Stimulated activated CD8-positive, alpha-beta memory T cell treated with anti-CD3 and anti-CD28 coated beads, Interleukin-4, amount 100 ng/mL, for 4 hours (primary cell): ENCODE measurements at regions not wholly inside any gene's neighbourhood (a gene's known extent, or its start where the extent isn't known, plus 50 kb on each side); places are given as distances from the start of the nearest gene placed in this dataset.

Experiments used
- DNase-seq, 2 donors: peaks; one replicate each; pipeline ENCODE4 v3.0.0-alpha.2; 2020; ENCODE audit warnings: low read depth in 2 of 2, low spot score in 1 of 2

DNA sequence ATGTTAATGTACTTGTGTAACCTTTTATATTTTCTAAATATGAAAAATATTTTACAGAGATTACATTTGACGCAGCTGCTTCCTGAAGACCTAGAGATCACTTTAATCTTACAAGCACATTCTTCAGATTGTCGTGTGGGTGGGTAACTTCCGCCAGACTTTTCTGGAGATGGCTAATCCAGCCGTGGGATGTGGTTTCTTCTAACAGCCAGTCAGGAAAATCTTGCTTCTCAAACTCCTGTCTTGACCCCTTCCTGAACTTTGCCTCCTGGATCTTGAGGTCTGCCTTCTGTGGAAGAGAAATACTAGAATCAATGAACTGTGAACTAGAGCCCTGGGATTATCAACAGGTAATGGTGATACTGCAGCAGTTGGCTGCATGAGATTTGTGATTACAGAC, 401.6 kb upstream of the TNP1 start:
- no peak for DNase-seq

DNA sequence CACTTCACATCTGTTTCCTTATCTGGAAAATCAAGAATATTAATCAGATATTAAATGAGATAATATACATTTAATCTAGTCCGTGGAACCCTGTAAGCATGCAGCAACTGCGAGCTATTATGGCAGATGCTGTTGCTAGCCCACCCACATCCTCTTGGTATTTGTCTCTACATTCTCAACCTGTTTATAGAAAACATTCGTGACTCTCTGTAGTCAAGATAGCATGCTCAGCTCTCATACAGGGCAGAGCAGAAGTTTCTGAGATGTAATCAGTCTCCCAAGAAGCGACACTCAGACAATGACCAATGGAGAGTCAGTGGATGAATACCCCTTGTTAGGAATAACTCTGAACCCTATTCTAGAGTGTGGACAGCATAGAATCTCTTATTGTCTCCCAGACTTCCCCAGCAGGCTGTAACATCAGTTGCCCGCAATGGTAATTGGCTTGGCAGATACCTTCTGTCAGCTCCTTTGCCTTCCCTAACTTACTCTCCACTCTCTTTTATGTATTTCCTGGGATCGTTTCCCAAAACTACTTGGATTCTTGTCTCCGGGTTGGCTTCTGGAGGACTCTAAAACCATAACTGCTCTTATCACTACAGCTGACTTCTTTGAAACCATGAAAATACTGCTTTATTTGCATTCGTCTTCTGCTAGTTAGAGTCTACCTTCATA, 400.7 kb upstream of the TNP1 start:
- no peak for DNase-seq

DNA sequence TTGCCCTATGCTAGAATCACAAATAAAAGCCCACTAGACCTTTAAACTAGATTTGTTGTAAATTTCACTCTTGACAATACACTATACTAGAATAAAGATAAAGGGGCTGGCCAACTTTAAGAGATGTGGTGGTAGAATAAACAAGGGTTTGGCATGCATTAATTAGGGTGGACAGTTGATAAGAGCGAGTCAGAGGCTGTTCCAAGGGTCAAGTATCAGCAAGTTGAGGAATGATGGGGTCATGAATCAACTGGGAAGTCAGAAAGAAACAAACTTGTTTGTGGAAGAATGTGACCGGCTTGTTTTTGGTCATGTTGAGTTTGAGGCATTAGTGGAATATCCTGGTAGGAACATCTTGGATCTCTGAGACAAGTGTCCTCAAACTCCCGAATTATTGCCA, 398.3 kb upstream of the TNP1 start:
- no peak for DNase-seq

DNA sequence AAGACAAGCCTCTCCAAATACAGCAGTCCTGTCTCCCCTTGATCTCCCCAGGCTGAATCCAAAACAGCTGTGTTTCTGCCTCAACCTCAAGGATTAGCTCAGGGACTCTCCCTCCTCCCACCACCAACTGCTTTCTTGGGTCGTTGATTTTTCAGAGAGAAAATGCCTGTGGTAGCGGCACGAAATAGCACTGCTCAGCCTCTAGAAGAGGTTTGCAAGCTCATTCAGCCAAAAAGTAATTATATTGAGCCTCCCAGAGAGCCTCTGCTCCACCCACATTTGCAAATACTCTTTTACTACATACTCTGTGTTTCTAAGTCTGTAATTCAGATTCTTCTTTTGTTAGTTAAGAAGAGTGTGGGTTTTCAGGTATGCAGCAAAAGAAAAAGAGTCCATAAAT, 396.4 kb upstream of the TNP1 start:
- no peak for DNase-seq

- DNase-seq: no peak
Measured at GRCh38 chr2:217254111-217254510, 394.2 kb upstream of the TNP1 start.

DNA sequence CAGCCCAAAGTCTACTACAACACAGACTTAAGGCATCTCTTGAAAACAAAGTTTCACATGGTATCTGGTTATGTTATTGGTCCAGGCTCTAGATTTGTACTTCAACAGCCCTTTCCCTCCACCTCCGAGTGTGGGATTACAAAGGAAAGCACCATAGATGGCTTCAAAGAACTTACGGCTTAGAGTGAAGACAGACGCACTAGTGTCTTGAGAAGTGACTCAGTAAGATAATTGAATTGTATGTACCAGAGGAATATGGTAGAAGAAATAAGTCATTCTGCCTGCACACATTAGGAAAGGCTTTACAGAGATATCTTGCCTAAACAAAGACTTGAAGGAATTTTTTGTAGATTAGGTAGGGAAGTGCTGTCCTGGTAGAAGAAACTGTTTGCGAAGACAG, 392.3 kb upstream of the TNP1 start:
- DNase-seq: no peak

GRCh38 chr2:217250013-217250524, 390.2 kb upstream of the TNP1 start:
- no peak for DNase-seq

DNA sequence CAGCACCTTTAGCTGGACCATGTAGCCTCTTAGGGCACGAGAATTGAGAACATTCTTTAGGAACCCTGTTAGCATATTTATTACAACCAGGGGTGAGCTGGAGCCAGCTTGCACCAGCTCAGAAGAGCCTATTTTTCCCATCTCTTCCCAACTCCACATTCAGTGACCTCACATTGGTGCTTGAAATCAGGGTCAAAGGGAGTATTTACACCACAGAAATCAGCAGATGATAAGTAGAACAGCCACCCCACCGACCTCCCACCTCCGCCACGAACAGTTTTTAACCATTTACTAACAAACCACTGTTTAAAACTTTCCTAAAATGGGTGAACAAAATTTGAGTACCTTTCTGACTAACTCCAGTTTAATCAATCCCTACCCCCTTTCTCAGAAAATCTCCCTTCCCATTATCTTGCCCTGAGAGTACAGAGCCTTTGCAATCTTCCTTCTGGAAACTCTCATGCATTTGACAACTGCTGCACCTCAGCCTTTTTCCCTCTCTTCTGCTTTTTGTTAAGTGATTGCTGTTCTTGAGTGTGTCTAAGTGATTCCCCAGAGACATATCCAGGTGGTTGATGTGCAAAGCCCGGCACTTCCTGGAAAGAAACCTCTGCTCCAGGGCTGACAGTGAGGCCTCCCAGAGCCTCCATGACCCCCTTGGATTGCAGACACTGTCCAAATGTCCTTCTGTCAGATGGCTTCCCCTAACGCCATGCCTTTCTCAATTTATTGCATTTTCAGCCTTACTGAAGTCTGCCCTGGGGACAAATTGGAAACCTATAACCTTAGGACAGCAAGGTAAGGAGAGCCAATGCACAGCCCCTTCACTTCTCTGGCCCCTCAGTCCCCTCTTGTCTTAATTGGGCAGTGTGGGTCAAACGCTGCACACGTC, 389.5 kb upstream of the TNP1 start:
- DNase-seq: no peak

GRCh38 chr2:217248312-217248935, 388.6 kb upstream of the TNP1 start:
- DNase-seq: no peak

DNA sequence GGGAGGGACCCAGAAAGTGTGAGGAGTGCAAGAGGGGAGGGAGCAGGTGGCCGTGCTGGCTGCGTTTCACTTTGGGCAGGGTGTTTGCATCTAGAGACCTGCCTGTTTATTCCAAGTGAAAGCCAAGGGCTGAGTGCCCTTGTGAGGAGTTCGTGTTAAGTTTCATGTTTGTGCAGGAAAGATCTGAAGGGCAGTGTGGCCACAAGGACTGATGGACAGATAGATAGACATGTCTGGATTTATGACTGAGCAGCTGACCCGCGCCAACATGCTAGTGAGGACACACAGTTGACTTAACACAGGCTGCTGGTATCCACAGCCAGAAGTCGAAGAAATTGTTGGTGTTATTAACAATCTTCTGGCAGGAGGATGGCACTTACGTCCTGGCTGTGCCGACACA, 387.6 kb upstream of the TNP1 start:
- DNase-seq: no peak

DNA sequence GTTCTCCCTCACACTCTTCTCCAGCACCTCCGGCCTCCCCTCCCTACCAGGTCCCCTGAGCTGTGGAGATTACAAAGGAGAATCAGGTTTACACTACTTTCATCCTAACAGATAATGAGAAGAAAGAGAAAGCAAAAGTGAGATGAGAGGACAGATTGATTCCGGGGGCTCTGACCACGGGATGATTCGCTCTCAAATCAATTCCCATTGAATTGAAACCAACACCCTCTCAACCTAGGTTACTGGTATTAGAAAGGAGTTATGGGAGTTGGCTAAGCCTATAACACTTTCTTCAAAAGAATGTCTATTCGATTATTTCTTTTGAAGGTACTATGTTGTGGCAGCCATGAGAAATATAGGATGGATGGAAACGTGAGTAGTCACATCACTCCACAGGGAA, 386.2 kb upstream of the TNP1 start:
- no peak for DNase-seq

DNA sequence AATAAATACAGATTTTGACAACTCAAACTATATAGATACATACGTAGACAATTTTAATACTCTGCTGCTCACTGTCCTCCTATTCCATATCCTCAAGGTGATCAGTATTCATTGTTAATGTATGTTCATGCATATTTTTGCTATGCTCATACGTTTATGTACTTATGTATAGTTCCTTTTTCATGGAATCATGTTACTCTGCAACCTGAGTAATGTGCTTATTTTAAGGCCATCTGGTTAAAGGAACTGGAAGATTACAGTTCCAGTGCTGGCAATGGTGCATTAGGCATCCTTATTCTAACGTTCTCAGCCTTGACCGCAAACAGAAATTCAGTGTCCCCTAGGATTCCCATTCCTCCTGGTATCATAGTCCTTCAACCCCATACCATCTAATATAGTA, 385.0 kb upstream of the TNP1 start:
- DNase-seq: no peak

GRCh38 chr2:217242947-217243346, 383.1 kb upstream of the TNP1 start:
- no peak for DNase-seq

- no peak for DNase-seq
Measured at GRCh38 chr2:217231724-217232123, 371.9 kb upstream of the TNP1 start.

DNA sequence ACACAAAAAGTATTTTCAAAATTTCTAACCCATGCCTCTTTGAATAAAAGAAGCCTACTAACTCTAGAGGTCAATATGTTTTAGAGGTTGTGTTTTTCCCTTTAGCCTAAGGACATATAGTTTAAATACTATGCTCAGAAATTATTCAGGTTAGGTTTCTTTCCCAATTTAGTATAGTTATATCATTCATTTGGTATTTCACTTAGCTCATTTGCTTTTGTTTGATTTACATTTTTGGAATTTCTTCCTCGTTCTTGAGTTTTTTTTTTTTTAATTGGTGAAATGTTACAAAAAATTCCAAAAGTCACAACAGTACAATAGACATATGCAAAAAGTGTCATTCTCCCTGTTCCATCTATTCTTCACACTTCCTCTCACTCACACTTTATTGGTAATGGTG, 371.3 kb upstream of the TNP1 start:
- DNase-seq: no peak

- DNase-seq: no peak
Measured at GRCh38 chr2:217228732-217229131, 368.9 kb upstream of the TNP1 start.

DNA sequence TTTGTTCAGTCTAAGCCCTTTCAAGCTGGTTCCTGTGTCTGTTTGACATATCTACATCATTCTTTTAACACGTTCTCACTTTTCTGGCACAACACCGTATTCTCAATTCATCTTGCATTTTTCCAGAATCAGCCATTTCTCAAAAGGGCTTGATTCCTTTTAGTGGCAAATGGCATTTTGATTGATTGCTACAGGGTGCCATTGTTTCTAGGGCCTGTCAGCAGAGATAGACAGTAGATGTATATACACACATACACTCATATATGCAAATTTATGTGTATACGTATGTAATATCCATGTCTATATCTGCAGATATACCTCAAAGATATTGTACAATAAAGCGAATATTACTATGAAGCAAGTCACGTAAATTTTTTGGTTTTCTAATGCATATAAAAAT, 367.9 kb upstream of the TNP1 start:
- no peak for DNase-seq

DNA sequence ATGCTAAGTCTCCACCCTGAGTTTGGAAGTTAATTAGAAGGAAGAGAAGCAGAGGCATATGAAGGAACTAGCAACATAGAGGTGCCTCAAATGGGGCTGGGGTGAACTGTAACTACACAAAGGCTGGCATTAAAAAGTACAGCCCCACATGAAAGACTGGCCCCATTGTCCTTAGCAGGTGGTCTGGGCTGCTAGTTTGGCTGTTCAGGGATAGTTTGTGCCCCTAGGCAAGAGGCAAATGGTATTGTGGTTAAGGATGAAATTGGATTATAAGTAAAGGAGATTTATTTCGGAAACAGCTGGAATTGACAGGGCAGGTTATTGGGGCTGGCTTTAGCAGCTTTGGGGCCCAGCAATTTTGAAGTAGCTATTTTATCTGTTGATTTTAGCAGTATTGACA, 365.7 kb upstream of the TNP1 start:
- DNase-seq: no peak

GRCh38 chr2:217223222-217223930, 363.5 kb upstream of the TNP1 start:
- DNase-seq: no peak

GRCh38 chr2:217222309-217222910, 362.5 kb upstream of the TNP1 start:
- no peak for DNase-seq
